ENCODE measurements at regions not wholly inside any gene's neighbourhood (a gene's known extent, or its start where the extent isn't known, plus 50 kb on each side); places are given as distances from the start of the nearest gene placed in this dataset.
A peak's percentile ranks its signal among the peaks of the same experiment; 100 is the strongest.
"Not testable (repeated sequence)": the region's sequence is repeated elsewhere in the genome, so short reads cannot be mapped to it uniquely, and the experiment has no call there.

DNA sequence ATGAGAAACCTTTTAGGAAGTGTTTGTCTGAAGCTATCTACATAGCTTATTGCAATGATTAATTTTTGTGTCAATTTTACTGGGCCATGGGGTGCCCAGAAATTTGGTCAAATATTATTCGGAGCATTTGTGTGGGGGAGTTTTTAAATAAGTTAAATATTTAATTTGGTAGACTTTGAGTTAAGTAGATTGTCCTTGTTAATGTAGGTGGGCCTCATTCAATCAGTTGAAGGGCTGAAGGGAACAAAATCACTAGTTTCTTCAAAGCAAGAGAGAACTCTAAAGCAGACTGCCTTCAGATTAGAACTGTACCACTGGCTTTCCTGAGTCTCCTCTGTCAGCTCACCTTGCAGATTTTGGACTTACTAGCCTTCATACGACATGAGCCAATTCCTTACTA is 1008.6 kb upstream of the ADAMTS5 start:
- no peak for DNase-seq (ENCODE audit: low spot score)

DNA sequence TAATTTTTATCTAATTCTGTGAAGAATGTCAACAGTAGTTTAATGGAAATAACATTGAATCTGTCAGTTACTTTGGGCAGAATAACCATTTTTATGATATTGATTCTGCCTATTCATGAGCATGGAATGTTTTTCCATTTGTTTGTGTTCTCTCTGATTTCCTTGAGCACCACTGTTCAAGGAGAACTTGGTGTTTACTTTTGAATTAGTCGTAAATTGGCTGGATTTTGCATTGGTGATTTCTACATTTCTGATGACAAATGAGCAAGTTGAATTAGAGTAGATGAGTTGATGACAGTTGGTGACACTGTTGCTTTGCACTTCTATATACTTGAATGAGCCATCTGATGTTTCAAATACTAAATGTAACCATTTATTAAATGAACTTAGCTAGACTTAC is 1007.3 kb upstream of the ADAMTS5 start:
- DNase-seq (ENCODE audit: low spot score): not testable (repeated sequence)

DNA sequence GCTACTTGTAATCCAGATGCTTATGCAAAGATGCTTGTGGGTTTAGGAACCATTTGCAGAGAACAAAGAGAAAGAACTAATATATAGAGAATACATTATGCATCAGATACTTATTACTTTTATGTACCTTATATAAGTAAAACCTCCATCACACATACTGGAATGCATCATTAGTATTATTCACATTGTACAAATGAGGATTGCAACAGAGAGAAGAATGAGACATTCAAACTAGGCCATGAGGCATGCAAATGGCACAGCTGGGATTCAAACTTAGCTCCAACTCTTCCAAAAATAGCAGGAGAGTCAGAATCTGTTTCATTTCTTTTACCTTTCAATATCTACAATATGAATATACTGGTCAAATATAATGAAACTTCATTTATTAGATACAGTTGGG is 1001.4 kb upstream of the ADAMTS5 start:
- DNase-seq (ENCODE audit: low spot score): not testable (repeated sequence)

DNA sequence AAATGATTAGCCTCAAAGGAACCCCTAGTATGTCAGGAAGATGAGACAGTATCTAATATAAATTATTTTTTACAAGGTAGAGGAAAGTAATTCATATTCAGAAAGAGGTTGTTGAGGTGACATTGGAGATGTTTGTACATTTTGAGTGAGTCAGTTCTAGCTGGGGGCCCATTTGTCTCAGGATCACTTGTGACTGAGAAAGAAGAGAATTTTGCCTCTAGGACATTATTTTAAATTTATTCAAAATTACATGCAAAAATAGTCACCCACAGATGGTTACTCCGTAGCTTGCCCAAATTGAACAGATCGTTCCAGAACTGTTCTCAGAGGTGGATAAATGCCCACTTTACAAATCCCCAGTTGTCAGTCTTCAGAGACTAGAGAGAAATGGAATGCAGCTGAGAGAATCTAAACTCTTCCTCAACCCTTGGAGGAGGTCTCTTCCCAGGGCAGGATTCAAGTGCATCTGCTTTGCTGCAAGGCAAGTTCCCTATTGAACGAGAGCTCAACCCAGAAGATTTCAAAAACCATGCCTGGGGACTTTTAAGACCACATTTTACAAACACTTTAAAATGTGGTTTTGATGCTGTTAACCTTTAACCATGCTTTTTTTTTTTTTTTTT is 987.8 kb upstream of the ADAMTS5 start:
- peak; percentile 1 for DNase-seq (ENCODE audit: low spot score)

DNA sequence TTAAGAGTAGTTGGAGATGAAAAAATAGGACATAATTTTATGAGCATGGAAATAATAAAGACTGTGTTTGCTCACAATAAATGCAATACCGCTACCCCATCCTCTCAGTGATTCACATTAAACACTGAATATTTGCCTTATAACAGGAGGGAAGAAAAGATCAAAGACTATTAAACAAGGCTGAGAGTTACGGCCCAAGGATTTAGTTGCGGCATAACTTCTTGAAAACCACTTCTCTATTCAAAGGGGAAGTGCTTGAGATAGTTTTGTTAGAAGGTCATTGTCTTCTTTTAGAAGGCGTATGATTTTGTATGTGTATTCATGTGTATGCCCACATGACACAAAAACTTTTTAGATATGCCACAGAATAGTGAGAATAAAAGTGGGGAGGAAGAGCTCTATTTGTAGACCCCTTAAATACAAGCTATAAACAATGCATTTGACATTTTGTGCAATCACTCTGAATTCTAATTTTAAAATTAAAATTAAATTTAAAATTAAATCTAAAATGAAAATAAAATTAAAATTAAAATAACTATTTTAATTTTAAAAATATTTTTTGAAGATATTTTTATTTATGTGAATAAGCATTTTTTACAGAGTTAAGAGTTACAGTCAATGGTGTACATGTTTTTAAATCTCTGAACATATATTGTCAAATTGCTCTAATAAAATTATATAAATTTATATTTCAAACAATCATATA is 986.6 kb upstream of the ADAMTS5 start:
- DNase-seq (ENCODE audit: low spot score): no peak

DNA sequence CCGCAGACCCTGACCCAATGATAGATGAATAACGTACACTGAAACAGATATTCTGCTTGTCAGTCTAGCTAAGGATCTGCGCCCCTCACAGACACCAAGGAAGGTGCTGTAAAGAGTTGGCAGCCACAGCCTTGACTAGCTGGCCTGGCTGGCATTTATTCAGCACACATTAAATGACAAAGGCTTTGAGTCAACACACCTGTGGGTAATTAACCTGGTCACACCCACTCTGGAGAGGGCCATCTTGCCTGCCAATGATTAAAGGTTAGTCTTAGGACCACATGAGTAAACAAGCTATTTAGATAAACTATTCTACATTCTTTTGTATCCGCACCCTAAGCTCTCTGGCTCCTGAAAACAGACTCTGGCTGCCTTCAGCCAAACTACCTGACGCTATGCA is 982.2 kb upstream of the ADAMTS5 start:
- not testable (repeated sequence) for DNase-seq (ENCODE audit: low spot score)

DNA sequence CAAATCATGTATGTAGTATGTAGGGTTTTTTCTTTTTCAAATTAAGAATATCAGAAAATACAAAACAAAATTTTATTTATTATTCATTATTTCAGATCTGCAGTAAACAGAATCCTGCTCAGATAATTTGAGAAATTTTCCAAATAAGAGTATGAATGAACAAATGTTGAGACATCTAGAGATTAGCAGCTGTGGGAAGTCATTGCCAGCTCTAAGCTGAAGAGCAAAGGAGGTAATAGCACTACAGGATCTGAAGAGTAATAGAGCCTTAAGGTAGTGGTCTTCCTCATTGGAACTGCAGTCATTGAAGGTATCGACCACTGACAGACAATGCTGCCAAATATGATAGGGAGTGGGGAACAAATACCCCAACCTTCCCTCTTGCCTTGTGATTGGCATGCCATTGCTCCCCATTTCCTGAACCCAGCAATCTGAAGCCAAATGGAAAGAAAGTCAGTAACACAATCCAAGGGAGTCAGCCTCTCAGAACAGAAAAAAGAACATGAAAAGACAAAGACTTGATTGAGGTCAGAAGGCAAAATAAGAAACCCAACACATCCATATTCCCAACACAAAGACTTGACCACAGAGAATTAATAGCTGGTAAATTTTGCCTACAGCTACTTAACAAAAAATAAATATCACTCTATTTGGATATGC is 963.4 kb upstream of the ADAMTS5 start:
- DNase-seq (ENCODE audit: low spot score): not testable (repeated sequence)

DNA sequence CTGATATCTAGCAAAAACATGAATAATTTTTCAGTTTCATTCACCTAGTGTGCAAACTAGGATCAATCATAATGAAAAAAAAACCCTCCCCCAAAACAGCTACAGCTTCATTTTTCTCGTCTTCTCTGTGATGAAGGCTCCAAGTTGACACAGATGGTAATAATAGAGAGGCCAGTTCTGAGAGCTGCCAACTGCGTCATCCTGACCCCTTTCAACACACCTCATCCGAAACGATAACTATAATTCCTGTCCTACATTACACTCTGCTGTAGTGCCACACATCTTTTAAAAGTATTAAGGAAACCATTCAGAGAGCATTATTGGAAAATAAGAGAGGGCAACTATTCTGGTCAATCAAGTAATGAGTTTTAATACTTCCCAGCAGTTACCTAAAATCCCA is 962.3 kb upstream of the ADAMTS5 start:
- DNase-seq (ENCODE audit: low spot score): not testable (repeated sequence)

DNA sequence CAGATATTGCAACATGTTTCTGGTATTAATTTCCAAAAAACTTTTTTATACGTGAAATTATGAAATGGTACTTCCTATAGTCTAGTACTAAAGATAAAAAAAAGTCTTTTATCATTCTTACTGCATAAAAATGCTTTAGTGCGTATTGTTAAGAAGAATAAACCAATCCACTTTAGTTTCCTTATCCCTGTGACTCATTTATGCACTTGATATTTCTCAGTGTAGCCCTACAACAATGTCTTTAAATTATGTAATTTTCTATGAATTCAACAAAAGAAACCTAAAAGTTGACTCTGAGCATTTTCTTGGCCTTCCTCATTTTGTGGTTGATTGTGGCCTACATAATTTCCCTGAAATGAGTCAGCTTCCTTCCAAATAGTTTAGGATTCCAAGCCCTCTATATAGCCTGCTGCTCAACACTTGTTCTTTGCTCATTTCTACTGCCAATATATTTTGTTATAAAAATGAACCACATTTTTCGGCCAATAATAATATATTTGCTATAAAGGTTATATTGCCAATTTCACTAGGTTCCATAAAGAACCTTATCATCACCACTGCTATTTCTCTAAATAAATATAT is 961.7 kb upstream of the ADAMTS5 start:
- peak; percentile 70 for DNase-seq (ENCODE audit: low spot score)

DNA sequence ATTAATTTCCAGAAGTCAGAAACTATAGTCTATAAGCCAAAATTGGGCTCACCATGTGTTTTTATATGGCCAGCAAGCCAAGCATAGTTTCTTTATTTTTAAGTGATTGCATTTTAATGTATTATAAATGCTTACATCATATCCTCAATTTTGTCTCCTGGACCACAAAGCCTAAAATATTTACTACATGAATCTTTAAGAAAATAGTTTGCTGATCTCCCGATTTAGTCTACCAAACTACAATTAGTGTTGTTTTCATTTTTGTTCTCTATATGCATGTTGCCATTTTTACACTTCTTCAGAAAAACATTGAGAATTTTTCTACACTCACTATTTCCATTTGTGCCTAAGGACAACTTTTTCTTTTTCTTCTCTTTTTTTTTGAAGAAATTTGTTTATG is 954.5 kb upstream of the ADAMTS5 start:
- not testable (repeated sequence) for DNase-seq (ENCODE audit: low spot score)

DNA sequence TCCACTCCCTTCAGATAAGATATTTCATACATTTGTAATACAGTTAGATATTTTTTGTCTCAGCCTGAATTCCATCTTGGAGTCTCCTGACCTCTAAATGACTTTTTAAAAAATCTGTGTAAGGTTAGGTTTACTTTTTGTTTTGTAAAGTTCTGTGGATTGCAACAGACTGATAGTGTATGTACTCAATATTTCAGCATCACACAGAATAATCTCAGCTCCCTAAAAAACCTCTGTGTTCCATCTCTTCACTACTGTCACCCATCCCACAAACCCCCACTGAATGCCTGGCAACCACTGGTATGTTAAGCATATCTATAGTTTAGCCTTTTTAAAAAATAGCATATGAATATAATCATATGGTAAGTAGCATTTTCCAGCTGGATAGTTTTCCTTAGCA is 951.1 kb upstream of the ADAMTS5 start:
- not testable (repeated sequence) for DNase-seq (ENCODE audit: low spot score)

DNA sequence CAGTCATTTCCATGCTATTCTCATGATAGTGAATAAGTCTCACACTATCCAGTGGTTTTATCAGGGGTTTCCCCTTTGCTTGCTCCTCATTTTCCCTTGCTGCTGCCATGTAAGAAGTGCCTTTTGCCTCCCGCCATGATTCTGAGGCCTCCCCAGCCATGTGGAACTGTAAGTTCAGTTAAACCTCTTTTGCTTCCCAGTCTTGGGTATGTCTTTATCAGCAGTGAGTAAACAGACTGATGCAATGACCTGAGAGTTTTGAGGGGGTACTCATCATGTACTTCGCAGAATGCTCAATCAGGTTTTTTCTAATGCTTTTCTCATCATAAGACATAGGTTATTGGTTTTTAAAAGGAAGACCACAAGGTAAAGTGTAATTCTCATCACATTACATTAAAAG is 949.4 kb upstream of the ADAMTS5 start:
- peak; percentile 75 for DNase-seq (ENCODE audit: low spot score)

DNA sequence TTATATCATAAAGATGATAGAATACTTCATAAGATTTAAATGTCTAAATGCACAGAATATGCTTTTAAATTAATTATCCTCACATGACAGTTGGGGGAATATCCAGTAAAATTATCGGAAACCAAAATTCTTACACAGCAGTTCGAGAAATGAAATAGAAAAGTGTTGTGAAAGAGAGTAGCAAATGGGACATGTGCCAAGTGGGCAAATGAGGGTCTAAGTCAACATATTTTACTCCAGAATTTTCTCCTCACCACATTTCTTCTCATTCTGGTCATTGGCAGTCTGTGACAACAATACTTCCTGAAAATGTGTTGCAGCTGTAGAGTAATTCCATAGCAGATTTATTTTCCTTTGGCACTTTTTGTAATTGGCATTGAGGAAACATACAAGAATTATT is 945.2 kb upstream of the ADAMTS5 start:
- DNase-seq (ENCODE audit: low spot score): not testable (repeated sequence)

DNA sequence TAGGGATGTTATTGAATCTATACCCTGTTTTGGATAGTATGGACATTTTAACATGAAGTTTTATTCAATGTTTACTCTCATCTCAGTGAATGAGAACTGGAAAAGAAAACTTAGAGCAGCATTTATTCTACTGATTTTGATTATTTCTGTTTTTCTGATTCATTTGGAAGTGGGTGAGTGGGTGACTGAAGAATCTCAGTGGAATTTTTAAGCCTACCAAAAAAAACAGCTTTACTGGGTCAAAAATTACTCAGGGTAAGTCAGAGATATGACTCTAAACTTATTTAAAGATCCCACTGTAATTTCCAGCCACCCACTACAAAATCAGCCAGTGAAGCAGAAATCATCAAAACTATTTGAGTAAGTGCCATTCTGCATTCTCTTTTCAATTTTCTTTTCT is 942.6 kb upstream of the ADAMTS5 start:
- not testable (repeated sequence) for DNase-seq (ENCODE audit: low spot score)

DNA sequence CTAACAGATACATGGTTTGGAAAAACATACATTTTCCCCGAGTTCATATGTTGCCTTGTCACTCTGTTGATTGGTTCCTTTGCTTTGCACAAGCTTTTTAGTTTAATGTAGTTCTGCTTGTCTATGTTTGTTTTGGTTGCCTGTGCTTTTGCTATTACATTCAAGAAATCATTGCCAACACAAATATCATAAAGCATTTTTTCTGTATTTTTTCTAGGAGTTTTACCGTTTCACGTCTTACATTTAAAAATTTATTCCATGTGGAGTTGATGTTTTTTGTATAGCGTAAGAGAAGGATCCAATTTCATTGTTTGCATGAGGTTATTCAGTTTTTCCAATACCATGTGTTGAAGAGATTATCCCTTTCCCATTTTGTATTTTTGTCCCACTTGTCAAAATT is 941.9 kb upstream of the ADAMTS5 start:
- not testable (repeated sequence) for DNase-seq (ENCODE audit: low spot score)

DNA sequence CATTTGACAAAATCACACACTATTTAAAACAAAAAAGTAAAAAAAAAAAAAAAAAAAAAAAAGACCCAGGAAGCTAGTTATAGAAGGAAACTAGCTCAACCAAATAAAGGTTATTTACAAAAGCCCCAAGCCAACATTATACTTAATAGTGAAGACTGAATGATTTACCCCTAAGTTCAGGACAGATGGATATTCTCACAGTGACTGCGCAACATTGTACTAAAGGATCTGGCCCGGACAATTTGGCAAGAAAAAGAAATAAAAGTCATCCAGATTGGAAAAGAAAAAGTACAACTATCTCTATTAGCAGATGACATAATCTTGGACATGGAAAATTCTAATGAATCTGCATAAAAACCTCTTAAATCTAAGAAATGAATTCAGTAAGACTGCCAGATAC is 936.0 kb upstream of the ADAMTS5 start:
- not testable (repeated sequence) for DNase-seq (ENCODE audit: low spot score)

DNA sequence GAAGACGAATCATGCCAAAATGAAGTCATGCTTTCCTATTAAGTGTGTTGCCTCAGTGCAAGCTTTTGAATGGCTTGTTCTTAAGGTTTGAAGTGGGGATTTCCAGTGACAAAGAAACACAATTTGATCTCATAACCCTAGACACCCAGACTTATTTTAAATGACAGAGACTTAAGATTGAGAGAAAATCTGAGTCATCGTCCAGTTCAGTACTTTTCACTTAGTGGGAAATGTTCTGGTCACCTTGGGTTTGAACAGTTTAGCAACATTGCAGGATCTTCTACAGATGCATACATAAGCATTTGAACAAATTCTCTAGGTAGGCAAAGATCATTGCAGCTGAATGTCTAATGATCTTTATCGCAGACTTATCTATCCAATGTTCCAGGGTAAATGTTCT is 926.7 kb upstream of the ADAMTS5 start:
- peak; percentile 81 for DNase-seq (ENCODE audit: low spot score)

DNA sequence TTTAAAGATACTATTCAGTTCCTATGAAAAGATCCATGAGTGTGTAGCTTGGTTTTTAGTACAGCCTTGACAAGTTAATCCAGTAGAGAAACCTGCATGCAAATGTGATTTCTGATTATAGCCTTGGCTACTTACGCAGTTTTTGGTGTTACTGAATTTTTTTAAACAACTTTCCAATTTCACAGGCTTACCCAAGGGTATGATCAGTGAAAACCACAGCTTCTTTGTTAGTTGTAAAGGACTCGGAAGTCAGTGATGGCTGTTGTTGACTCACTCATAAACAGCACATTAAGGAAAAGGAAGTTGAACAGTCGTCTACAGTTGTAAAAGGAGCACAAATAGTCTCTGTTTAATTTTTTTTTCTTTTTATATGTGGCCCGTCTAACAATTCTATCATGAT is 924.6 kb upstream of the ADAMTS5 start:
- peak; percentile 35 for DNase-seq (ENCODE audit: low spot score)

DNA sequence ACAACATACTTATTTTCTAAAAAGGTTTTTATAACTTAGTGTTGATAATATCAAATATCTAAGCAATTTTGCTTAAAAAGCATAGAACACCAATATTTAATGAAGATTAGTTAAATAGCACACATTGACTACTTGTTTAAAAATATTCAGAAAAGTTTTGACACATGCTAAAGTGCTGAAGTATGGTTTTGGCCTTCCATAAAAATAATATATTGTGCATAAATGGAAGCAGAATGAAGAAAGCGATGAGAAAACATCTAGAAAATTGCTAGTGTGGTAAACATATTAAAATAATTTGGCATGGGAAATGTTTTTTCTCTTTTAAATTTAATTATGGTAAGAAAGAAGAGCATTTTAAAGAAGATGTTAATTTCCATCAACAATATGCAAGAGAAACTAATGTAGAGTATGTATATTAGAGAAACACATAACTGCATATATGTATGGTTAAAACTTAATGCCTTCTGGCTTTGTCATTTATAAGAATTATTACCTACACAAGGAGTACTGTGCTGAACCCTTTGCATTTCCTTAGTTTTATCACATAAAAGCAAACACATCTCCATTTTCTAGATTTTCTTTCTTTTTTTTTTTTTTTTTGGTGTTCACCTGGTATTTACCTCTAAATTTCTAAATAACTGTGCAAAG is 921.0 kb upstream of the ADAMTS5 start:
- not testable (repeated sequence) for DNase-seq (ENCODE audit: low spot score)

DNA sequence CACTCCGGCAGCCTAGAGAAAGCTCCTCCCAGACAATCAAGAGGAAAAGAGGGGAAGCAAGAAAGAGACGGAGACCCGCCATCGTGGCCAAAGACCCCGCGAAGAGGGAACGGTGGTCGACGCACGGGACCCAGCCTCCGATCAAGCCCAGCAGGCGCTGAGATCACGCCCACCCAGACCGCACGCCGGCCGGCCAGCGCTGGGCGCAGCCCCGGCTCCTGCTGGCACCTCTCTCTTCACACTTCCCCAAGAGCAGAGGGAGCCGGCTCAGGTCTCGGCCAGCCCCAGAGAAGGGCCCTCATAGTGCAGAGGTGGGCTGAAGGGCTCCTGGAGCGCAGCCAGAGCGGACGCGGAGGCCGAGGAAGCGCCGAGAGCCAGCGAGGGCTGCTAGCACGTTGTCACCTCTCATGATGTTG is 918.4 kb upstream of the ADAMTS5 start:
- no peak for DNase-seq (ENCODE audit: low spot score)

DNA sequence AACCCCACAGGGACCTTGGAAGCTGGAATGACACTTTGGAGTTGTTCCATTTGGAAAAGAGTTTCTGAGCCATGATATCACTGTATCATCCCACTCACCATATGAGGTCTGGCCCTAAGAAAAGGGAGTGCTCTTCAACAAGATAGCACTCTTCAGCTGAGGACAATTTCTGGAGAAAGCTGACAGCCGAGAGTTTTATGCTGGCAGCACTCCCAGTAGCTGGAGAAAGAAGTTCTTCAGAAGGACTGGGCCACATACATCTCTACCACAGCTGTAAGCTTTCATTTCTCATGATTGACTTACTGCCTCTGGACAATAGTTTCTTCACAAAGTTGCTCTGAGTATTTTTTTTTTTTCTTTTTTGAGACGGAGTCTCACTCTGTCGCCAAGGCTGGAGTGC is 914.4 kb upstream of the ADAMTS5 start:
- not testable (repeated sequence) for DNase-seq (ENCODE audit: low spot score)

DNA sequence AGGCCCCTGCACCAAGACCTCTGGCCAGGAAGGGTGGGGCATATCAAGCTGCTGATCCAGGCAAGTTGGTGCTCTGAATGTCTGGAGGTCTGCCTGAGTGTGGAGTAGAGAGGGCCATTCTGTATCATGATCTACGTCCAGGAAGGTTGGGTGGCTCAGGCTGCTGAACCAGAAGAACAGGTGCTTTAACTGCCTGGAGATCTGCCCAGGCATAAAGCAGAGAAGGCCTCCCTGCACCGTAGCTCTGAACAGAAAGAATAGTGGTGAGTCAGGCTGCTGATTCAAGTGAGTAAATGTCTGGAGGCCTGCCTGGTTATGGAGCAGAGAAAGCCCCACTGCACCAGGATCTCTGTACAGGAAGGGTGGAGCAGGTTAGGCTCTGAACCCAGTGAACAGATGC is 905.5 kb upstream of the ADAMTS5 start:
- DNase-seq (ENCODE audit: low spot score): peak; percentile 54
